ENCODE measurements at regions not wholly inside any gene's neighbourhood (a gene's known extent, or its start where the extent isn't known, plus 50 kb on each side); places are given as distances from the start of the nearest gene placed in this dataset.

DNA sequence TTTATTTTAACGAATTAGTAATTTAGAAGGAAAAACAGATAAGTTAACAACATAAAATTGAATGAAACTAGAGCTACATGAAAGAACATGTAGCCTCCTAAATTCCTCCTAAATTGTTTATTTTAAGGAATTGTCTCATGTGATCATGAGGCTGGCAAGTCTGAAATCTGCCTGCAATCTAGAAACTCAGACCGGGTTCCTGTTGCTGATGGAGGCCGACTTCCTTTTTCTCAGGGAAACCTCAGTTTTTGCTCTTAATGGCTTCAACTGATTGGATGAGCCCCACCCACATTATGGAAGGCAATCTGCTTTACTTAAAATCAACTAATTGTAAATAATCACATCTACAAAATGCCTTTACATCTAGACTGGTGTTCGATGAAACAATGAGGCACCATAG lies 205.0 kb upstream of the ADRA1D start:
- TF ChIP-seq, protein P1, sequence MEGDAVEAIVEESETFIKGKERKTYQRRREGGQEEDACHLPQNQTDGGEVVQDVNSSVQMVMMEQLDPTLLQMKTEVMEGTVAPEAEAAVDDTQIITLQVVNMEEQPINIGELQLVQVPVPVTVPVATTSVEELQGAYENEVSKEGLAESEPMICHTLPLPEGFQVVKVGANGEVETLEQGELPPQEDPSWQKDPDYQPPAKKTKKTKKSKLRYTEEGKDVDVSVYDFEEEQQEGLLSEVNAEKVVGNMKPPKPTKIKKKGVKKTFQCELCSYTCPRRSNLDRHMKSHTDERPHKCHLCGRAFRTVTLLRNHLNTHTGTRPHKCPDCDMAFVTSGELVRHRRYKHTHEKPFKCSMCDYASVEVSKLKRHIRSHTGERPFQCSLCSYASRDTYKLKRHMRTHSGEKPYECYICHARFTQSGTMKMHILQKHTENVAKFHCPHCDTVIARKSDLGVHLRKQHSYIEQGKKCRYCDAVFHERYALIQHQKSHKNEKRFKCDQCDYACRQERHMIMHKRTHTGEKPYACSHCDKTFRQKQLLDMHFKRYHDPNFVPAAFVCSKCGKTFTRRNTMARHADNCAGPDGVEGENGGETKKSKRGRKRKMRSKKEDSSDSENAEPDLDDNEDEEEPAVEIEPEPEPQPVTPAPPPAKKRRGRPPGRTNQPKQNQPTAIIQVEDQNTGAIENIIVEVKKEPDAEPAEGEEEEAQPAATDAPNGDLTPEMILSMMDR (IDR thresholded peaks at IDR 0.05) = no peak
- no peak for TF ChIP-seq POLR2A (IDR thresholded peaks at IDR 0.05)
